Hematopoietic multipotent progenitor cell treated with erythropoietin and hydrocortisone succinate and interleukin-3 and kit ligand, for 15 days (in vitro differentiated cells): ENCODE measurements at regions not wholly inside any gene's neighbourhood (a gene's known extent, or its start where the extent isn't known, plus 50 kb on each side); places are given as distances from the start of the nearest gene placed in this dataset.
"Not testable (repeated sequence)": the region's sequence is repeated elsewhere in the genome, so short reads cannot be mapped to it uniquely, and the experiment has no call there.

Experiments
- DNase-seq: peaks from one replicate; pipeline ENCODE4 v3.0.0-alpha.2; 2015; ENCODE audit warnings: low spot score

GRCh38 chr6:163718537-163718936, 304.0 kb downstream of the QKI start:
- no peak for DNase-seq

DNA sequence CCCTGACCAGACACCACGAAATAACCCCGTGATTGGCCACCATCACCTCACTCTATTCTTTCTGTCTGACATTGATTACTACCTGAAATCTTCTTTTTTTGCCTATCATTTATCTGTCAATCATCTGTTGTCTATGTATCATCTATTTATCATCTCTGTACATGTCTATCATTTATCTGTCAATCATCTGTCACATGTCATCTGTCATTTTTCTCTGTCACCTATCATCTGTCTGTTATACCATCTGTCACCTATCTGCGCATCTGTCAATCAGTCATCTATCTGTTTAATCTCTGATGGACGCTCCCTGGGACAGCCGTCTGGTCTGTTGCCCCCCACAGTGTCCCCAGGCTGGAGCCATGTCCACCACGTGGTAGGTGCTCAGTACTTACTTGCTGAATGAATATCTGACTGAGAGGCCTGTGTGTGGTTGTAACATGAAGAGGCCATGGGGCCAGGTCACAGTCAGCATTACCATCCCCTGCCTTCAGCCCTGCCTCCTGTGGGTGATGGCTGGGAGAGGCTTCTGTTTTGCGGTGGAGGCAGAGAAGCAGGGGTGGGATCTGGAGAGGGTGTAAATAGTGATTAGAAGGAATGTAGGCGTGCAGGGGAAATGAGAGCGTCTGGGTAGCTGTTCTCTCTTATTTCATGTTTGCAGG, 302.7 kb downstream of the QKI start:
- no peak for DNase-seq

- DNase-seq: no peak
These were observed 302.2 kb downstream of the QKI start for GRCh38 chr6:163716690-163717089.

- DNase-seq: no peak
These were observed 301.3 kb downstream of the QKI start for GRCh38 chr6:163715846-163716245.

- no peak for DNase-seq
These were observed 299.7 kb downstream of the QKI start for GRCh38 chr6:163714179-163714578.

DNA sequence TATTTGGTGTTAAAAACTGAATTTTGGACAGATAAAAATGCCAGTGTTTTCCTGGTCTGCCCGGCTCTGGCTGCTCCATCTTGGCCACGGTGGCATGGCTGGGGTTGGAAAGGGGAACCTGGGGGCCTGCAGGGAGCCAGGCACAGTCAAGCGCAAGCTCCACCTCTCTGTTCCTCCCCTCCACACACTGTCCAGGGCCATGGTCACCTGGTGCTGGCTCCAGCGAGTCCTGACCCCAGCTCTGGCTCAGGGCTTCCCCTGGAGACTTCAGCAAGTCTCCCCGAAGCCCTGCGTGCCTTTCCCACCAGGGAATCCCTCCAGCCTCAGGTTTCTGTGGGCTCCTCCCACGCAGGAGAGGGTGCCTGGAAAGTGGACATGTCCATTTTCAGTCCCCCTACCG, 298.5 kb downstream of the QKI start:
- no peak for DNase-seq

- no peak for DNase-seq
These were observed 298.0 kb downstream of the QKI start for GRCh38 chr6:163712566-163712961.

DNA sequence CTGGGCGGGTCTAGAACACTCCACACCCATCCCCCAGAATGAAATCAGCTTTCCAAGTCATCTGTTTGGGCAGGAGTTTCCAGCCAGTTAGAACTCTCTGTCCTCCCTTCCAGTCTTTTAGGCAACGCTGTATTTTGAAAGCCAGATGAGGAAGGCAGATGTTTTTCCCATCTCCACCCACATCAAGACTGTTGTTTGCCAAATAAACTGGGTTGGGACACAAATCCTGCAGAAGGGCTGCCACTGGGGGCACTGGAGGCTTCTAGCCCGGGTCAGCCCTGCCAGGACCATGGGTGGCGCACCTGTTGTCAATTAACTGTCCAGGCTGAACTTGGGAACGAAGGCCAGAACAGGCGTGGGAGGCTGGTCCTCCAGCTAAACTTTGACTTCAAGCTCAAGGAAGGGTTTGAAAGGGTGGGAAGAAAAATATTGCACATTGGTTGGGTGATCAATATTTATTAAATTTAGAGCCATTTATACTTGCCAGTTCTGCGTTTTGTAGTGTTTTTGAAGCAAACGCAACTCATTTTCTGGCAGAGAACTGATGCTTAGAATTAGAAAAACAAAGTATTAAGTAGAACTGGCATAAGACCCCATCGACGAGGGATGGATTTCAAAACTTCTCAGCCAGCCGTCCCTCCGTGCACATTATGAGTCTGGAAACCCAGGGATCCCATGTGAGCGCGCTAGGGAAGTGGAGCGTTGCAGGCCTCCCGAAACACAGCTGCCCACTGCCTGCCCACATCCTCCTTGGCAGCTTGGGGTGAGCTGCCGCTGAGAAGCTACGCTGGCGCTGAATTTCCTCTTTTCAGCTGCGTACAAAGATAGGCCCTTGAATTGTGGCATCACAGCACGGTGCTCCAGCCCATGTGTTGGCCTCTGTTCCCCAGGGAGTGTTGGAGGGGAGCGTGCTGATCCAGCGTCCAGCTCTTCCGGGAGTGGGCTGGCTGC, 297.4 kb downstream of the QKI start:
- DNase-seq: no peak

GRCh38 chr6:163710532-163711470, 296.3 kb downstream of the QKI start:
- no peak for DNase-seq

DNA sequence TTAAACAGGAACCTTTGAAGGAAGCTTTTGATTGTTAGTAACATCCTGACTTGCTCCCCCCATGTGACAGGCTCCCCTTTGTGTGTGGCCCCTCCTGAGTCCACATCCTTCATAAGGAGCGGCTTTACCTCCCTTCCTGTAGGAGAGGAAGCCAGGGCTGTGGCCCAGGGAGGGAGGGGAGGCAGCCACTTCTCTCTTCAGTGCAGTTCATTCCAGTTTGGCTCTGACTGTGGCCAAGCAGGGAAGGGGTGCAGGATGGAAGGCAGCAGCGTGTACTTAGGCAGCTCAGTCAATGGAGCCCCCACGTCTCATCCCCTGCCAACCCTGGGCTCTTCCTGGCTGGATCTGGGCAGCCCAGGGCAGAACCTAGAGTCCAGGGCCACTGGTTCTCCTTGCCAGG, 295.2 kb downstream of the QKI start:
- DNase-seq: no peak

GRCh38 chr6:163709255-163709654, 294.7 kb downstream of the QKI start:
- no peak for DNase-seq

GRCh38 chr6:163708466-163708865, 293.9 kb downstream of the QKI start:
- no peak for DNase-seq

DNA sequence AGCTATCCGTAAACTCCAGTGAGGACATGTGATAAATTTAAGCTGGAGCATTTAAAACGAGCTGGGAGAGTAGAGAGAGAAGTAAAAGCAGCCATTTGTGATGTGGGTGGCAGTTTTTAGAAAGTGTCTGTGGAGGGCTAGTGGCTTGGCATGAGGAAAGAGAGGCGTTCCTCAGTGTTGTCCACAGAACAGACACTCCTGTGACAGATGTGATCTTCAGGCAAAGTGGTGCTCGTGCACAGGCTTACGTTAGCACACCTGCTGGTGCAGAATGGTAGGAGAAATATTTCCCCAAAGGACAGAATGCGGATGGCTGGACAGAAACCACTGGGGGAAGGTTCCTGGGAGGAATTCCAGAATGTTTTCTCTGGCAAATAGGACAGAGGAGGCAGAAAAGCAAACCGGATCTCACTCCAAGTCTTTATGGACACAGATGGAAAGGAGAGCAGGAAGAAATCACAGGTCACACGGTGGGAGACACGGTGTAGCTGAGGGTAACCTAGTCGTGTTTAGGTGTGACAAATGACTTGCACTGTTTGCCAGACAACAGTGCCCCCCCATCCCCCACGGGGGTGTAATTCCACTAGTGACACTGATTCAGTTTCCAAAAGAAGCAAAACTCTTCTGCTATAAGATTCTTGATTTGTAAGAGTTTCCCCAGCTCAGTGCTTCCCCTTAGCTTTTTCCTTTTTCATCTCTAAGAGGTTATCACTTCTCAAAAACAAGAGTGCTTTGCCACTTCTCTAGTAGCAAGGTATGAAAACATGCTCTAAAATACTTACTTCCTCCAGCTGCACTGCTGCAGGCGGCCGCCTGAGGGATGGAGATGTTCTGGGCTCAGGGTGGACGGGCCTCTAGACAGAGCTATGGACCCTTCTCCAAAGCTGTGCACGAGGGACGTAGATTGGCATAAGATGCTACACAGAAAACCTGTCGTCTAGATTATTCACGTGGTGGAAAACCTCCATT, 293.2 kb downstream of the QKI start:
- DNase-seq: no peak

GRCh38 chr6:163706500-163707087, 292.1 kb downstream of the QKI start:
- no peak for DNase-seq

DNA sequence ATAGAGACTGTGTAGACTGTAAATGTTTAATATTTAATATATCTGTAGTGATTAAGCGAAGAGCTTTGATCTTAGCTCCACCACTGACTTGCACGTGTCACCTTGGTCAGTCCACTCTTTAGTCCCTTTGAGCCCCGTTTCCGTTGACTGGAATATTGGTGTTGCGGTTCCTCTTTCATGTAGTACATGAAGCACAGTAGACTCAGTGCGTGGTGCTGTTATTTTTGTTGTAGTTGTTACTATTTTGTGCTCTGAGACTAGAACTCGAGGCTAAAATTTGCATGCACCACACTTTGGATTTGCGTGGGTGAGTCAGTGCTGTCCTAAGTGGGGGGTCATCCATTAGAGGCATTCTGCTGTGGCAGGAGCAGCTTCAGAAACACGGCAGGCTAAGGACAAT, 291.4 kb downstream of the QKI start:
- no peak for DNase-seq

- DNase-seq: no peak
These were observed 288.2 kb downstream of the QKI start for GRCh38 chr6:163702736-163703135.

- DNase-seq: no peak
These were observed 287.2 kb downstream of the QKI start for GRCh38 chr6:163701762-163702161.

DNA sequence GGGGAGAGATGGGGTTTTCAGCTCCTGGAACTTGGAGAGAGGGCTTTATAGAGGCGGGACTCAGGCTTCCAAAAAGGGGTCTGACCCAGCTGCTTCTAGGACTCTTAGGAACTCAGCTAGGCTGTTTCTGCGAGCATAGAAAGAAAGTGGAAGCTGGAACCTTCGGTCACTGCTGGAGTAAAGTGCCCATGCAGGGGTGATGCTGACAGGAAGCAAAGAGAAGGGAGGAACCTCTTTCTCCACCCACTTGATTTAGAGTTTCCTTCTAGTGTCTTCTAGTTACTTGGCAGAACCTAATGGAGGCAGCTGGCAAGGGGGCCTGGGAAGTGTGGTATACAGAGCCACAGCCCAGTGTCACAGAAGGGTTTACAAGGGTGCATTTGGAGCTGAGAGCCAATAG, 283.6 kb downstream of the QKI start:
- no peak for DNase-seq

DNA sequence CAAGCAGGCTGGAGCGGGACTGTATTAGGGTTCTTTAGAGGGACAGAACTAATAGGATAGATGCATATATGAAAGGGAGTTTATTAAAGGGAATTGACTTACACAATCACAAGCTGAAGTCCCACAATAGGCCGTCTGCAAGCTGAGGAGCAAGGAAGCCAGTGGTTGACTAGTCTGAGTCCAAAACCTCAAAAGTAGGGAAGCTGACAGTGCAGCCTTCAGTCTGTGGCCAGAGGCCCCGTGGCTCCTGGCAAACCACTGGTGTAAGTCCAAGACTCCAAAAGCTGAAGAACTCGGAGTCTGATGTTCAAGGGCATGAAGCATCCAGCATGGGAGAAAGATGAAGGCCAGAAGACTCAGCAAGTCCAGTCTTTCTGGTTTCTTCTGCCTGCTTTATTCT, 281.8 kb downstream of the QKI start:
- not testable (repeated sequence) for DNase-seq

DNA sequence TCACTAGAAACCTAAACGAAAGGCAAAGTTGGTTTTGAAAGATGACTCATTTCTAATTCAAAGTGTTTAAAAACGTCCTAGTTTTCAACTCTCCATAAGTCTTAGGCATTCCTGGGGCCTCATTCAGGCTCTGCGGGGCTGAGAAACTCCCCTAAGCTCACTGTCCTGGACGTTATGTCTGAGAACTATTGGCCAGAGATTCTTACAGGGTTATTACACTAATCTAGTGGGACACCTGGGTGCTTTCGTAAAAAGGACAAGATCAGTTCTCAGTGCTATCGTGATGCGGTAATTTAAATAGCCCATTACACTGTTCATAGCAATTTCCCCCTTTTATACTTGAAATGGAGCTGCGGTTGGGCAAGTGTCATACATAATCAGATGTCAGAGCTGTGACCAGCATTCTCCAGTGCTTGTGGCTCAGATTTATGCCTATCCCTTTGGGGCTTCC, 280.9 kb downstream of the QKI start:
- DNase-seq: no peak

DNA sequence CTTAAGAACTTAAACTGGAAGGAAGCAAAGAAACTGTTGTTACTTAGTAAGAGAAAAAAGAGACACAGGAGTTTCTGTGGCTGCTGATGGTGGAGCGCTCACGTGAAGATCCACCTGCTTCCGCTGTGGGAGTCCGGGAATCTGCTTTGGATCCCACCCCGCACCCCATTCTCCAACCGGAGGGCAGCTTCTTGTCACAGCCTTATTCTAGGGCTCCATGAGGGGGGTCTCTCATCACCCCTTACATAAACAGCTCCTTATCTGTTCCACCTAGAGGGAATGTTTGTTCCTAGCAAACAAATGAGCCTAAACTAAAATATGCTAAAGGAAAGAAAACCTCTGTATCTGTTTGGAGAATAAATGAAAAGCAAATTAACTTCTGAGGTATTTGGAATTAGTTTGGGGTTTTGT, 280.5 kb downstream of the QKI start:
- DNase-seq: no peak
